ENCODE measurements at regions not wholly inside any gene's neighbourhood (a gene's known extent, or its start where the extent isn't known, plus 50 kb on each side); places are given as distances from the start of the nearest gene placed in this dataset.

GRCh38 chr10:3385487-3385886 lies 212.9 kb upstream of the PITRM1 start:
- Histone ChIP-seq H3K36me3 (no peaks in the 10 kb centered on the region), H3K9me3 (peaks cover 0 to 9% (median 0%) of the 10 kb centered on the region in 4 donors), H3K4me1 (no peaks in the 10 kb centered on the region), H3K27ac (no peak overlapping the region), H3K4me3 (no peak overlapping the region), H3K27me3 (no peaks in the 10 kb centered on the region)
- DNase-seq (ENCODE audit: low spot score in 2 of 2): no peak
- 98 to 99% methylated on average over 2 of the region's 2 CpGs for WGBS, 2 donors
- no peak for TF ChIP-seq EP300 (IDR thresholded peaks at IDR 0.05)
- TF ChIP-seq POLR2A (IDR thresholded peaks at IDR 0.05): no peak
- TF ChIP-seq CTCF (IDR thresholded peaks at IDR 0.05): no peak

- no peaks in the 10 kb centered on the region for H3K4me1 ChIP-seq
- H3K9me3 ChIP-seq: peaks cover 0 to 14% (median 0%) of the 10 kb centered on the region in 4 donors
- no peak for TF ChIP-seq POLR2A (IDR thresholded peaks at IDR 0.05)
- no peak for TF ChIP-seq CTCF (IDR thresholded peaks at IDR 0.05)
- no peak for TF ChIP-seq EP300 (IDR thresholded peaks at IDR 0.05)
- H3K27me3 ChIP-seq: no peaks in the 10 kb centered on the region
- WGBS, 2 donors: 72 to 91% methylated on average over 2 of the region's 2 CpGs
- H3K27ac ChIP-seq: no peak overlapping the region
- no peaks in the 10 kb centered on the region for H3K36me3 ChIP-seq
- no peak overlapping the region for H3K4me3 ChIP-seq
- DNase-seq (ENCODE audit: low spot score in 2 of 2): no peak
Measured at GRCh38 chr10:3382092-3382491, 209.5 kb upstream of the PITRM1 start.

- 90% methylated on average over 7 of the region's 7 CpGs for WGBS, 2 donors
- H3K36me3 ChIP-seq: no peaks in the 10 kb centered on the region
- H3K4me1 ChIP-seq: no peaks in the 10 kb centered on the region
- H3K4me3 ChIP-seq: no peak overlapping the region
- H3K27me3 ChIP-seq: no peaks in the 10 kb centered on the region
- peaks cover 0 to 10% (median 0%) of the 10 kb centered on the region in 4 donors for H3K9me3 ChIP-seq
- no peak for TF ChIP-seq EP300 (IDR thresholded peaks at IDR 0.05)
- TF ChIP-seq CTCF (IDR thresholded peaks at IDR 0.05): no peak
- TF ChIP-seq POLR2A (IDR thresholded peaks at IDR 0.05): no peak
- H3K27ac ChIP-seq: no peak overlapping the region
- no peak for DNase-seq (ENCODE audit: low spot score in 2 of 2)
Measured at GRCh38 chr10:3380406-3381050, 207.9 kb upstream of the PITRM1 start.

DNA sequence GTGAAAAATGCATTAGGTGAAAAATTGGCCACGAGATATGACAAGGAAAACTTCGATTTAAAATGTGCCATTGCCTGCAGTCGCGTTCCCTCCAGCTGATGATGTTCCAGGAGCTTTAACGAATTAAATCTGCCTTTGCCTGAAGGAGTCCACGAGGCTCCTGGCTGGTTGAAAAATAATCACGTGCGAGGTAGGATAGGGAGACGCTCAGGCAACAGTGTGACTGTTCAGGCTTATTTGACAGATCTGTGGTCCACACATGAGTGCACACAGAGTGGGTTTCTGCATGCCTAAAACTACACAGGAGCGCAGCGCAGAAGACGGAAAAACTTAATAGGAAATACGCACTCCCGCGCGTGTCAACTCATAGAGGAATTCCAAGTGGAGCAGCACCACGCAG lies 204.0 kb upstream of the PITRM1 start:
- WGBS, 2 donors: 95% methylated on average over 17 of the region's 17 CpGs
- Histone ChIP-seq H3K27ac (no peak overlapping the region), H3K27me3 (no peaks in the 10 kb centered on the region), H3K4me3 (no peak overlapping the region), H3K4me1 (peaks cover 0 to 5% (median 0%) of the 10 kb centered on the region in 4 donors), H3K9me3 (peaks cover 0 to 5% (median 0%) of the 10 kb centered on the region in 4 donors), H3K36me3 (no peaks in the 10 kb centered on the region)
- DNase-seq (ENCODE audit: low spot score in 2 of 2): no peak
- TF ChIP-seq CTCF (IDR thresholded peaks at IDR 0.05) (no peak), POLR2A (IDR thresholded peaks at IDR 0.05) (no peak), EP300 (IDR thresholded peaks at IDR 0.05) (no peak)

DNA sequence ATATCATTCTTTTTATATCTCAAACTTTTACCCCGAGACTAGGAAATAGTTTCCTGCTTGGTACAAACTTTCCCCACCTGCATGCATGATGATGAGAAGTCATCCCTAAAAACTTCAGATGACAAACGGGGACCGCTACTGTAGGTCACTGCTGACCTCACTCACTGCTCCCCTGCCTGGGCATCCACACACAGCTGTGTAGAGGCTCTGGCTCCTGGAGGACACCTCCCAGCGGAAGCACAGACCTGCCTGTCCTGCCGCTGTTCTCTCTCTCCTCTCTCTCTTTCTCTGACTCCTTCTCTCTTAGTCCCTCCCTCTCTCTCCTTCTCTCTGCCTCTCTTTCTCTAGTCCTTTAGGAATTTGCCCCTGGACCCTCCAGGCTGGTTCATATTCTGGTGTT lies 202.9 kb upstream of the PITRM1 start:
- Histone ChIP-seq H3K9me3 (peaks cover 0 to 5% (median 0%) of the 10 kb centered on the region in 4 donors), H3K4me3 (no peak overlapping the region), H3K36me3 (no peaks in the 10 kb centered on the region), H3K27me3 (no peaks in the 10 kb centered on the region), H3K4me1 (peaks cover 0 to 5% (median 0%) of the 10 kb centered on the region in 4 donors), H3K27ac (no peak overlapping the region)
- 78 to 89% methylated on average over 5 of the region's 5 CpGs for WGBS, 2 donors
- TF ChIP-seq EP300 (IDR thresholded peaks at IDR 0.05): no peak
- no peak for TF ChIP-seq CTCF (IDR thresholded peaks at IDR 0.05)
- no peak for TF ChIP-seq POLR2A (IDR thresholded peaks at IDR 0.05)
- no peak for DNase-seq (ENCODE audit: low spot score in 2 of 2)
